ENCODE measurements at regions not wholly inside any gene's neighbourhood (a gene's known extent, or its start where the extent isn't known, plus 50 kb on each side); places are given as distances from the start of the nearest gene placed in this dataset.

DNA sequence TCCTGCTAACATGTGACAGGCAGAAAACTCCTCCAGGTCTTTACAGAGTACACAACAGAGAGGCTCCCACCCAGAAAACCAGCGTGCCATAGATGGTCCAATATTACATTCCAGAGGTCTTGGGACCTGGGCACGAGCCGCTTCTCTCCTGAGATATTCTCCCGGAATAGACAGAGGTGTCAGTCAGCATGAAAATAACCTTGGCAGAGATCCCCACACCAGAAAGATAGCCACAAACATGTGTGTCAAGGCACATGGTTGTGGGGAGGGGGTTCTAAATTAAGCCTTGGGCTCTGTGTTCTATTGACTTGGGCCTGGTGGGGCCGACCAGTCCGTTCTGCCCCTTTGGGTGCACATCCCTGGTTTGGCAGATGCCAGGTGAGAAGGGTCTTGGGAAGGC, 78.4 kb downstream of the BOD1 start:
- RAD21 ChIA-PET (ENCODE audit: low non-redundant PET in 1 of 2, low total read pairs in 2 of 2, uncharacterized antibody in 2 of 2, unreplicated experiment in 2 of 2), result no interaction called here
- no peak for DNase-seq (ENCODE audit: low read depth, low spot score)
- H3K9me2 ChIP-seq (ENCODE audit: insufficient read depth), result no peaks in the 10 kb centered on the region
- intact Hi-C loops (cut with micrococcal nuclease), result no loop called here
- CTCF ChIA-PET, result no interaction called here
- H3K27ac ChIP-seq (ENCODE audit: low read depth, low read length), result no peak overlapping the region
- ATAC-seq, result no peak
- H3K4me1 ChIP-seq (ENCODE audit: control insufficient read depth in 1 of 2, insufficient read depth in 2 of 2, low read length in 2 of 2), result peaks cover 0 to 8% of the 10 kb centered on the region in 2 experiments; a peak in 2 of 4 replicates
- H3K9me3 ChIP-seq (ENCODE audit: control insufficient read depth in 1 of 2, insufficient read depth in 1 of 2, low read depth in 1 of 2, low read length in 2 of 2), result no peaks in the 10 kb centered on the region
- BruUV-seq (replicated peaks), result no TSS peak
- TF ChIP-seq TCF7L2 (IDR thresholded peaks at IDR 0.05; ENCODE audit: borderline replicate concordance, extremely low read depth, insufficient read depth, insufficient read length) (no peak), ZNF274 (IDR thresholded peaks at IDR 0.05; ENCODE audit: low read depth, low read length) (no peak), SIN3A (IDR thresholded peaks at IDR 0.05; ENCODE audit: low read depth) (no peak), JUND (IDR thresholded peaks at IDR 0.05) (no peak), EZH2 (IDR thresholded peaks at IDR 0.05) (no peak), POLR2AphosphoS5 (IDR thresholded peaks at IDR 0.05; ENCODE audit: low read depth, low read length) (no peak), YY1 (IDR thresholded peaks at IDR 0.05; ENCODE audit: extremely low read depth, insufficient replicate concordance, low read depth, low read length) (no peak), ELF1 (IDR thresholded peaks at IDR 0.05; ENCODE audit: borderline replicate concordance, low read depth) (no peak), POLR2A (IDR thresholded peaks at IDR 0.05; ENCODE audit: borderline replicate concordance, extremely low read depth, insufficient read depth, insufficient read length) (no peak), RAD21 (IDR thresholded peaks at IDR 0.05; ENCODE audit: low read depth) (no peak), CEBPB (IDR thresholded peaks at IDR 0.05; ENCODE audit: low read depth) (no peak), SRF (IDR thresholded peaks at IDR 0.05; ENCODE audit: low read depth) (no peak), FOSL1 (IDR thresholded peaks at IDR 0.05; ENCODE audit: low read depth) (no peak), EGR1 (IDR thresholded peaks at IDR 0.05; ENCODE audit: low read depth) (no peak)
- TF ChIP-seq, protein P1, sequence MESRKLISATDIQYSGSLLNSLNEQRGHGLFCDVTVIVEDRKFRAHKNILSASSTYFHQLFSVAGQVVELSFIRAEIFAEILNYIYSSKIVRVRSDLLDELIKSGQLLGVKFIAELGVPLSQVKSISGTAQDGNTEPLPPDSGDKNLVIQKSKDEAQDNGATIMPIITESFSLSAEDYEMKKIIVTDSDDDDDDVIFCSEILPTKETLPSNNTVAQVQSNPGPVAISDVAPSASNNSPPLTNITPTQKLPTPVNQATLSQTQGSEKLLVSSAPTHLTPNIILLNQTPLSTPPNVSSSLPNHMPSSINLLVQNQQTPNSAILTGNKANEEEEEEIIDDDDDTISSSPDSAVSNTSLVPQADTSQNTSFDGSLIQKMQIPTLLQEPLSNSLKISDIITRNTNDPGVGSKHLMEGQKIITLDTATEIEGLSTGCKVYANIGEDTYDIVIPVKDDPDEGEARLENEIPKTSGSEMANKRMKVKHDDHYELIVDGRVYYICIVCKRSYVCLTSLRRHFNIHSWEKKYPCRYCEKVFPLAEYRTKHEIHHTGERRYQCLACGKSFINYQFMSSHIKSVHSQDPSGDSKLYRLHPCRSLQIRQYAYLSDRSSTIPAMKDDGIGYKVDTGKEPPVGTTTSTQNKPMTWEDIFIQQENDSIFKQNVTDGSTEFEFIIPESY (IDR thresholded peaks at IDR 0.05; ENCODE audit: extremely low read depth, insufficient replicate concordance, low read length), result no peak
- TF ChIP-seq, protein P2, sequence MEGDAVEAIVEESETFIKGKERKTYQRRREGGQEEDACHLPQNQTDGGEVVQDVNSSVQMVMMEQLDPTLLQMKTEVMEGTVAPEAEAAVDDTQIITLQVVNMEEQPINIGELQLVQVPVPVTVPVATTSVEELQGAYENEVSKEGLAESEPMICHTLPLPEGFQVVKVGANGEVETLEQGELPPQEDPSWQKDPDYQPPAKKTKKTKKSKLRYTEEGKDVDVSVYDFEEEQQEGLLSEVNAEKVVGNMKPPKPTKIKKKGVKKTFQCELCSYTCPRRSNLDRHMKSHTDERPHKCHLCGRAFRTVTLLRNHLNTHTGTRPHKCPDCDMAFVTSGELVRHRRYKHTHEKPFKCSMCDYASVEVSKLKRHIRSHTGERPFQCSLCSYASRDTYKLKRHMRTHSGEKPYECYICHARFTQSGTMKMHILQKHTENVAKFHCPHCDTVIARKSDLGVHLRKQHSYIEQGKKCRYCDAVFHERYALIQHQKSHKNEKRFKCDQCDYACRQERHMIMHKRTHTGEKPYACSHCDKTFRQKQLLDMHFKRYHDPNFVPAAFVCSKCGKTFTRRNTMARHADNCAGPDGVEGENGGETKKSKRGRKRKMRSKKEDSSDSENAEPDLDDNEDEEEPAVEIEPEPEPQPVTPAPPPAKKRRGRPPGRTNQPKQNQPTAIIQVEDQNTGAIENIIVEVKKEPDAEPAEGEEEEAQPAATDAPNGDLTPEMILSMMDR (IDR thresholded peaks at IDR 0.05 in 2 of 3, conservative IDR thresholded peaks at IDR 0.05 in 1 of 3; ENCODE audit: borderline replicate concordance in 1 of 3, insufficient read depth in 1 of 3, low read depth in 2 of 3, low read length in 2 of 3), result no peak
- TF ChIP-seq, protein P3, sequence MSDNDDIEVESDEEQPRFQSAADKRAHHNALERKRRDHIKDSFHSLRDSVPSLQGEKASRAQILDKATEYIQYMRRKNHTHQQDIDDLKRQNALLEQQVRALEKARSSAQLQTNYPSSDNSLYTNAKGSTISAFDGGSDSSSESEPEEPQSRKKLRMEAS (IDR thresholded peaks at IDR 0.05), result no peak
- POLR2A ChIA-PET, result no interaction called here
- no peaks in the 10 kb centered on the region for H3K36me3 ChIP-seq (ENCODE audit: control insufficient read depth in 1 of 2, insufficient read depth in 2 of 2, low read length in 2 of 2)
- no peaks in the 10 kb centered on the region for H4K20me1 ChIP-seq (ENCODE audit: insufficient read depth)
- no peak overlapping the region for H2AFZ ChIP-seq (ENCODE audit: low read depth, low read length, poor library complexity, severe bottlenecking)
- no peak overlapping the region for H3K9ac ChIP-seq (ENCODE audit: low read length)
- no peak overlapping the region for H3K4me3 ChIP-seq (replicated peaks in 1 of 2; ENCODE audit: low read depth in 1 of 2, low read length in 2 of 2)
- H3K27me3 ChIP-seq (ENCODE audit: insufficient read depth, low read length), result no peaks in the 10 kb centered on the region
- H3K79me2 ChIP-seq (ENCODE audit: insufficient read depth, low read length), result no peaks in the 10 kb centered on the region
- H3K4me2 ChIP-seq (ENCODE audit: low read length), result no peak overlapping the region

Measured in HCT116 (cell line).